ENCODE measurements at regions not wholly inside any gene's neighbourhood (a gene's known extent, or its start where the extent isn't known, plus 50 kb on each side); places are given as distances from the start of the nearest gene placed in this dataset.
A peak's percentile ranks its signal among the peaks of the same experiment; 100 is the strongest.

DNA sequence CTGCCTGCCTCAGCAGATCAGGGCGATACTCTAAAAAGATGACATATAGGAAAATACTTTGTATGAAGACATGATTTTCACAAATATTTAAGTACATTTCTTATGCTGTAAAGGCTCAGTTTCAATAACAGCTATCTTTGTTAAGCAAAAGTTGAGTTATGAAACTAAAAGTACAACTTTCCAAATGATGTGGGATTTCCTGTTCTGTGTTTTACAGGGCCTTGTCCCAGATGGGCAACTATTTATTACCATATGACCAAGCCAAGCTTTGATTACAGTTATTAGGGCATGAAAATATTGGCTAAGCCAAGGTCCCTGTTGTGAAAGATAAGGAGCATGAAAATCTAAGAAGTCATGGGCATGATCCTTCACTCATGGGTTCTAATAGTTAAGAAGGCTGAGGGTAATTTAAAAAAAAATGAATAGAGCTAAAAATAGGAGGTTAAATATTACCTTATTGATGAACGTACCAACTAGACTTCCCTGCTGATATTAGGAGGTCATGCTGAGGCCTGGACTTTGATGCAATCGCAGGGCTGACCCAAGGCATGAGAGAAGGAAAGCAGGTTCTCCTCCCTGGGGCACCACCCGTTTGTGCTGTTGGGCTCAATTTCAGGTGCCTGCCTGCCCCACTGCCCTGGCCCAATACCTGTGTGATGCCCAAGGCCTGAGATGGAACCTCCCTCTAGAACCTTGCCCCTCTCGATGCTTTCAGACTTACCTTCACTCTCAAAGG lies 294.4 kb upstream of the PRDM1 start:
- peak; percentile 5 for DNase-seq (ENCODE audit: low read depth)

- DNase-seq (ENCODE audit: low read depth) = no peak
These were observed 295.0 kb upstream of the PRDM1 start for GRCh38 chr6:105791179-105791578.

DNA sequence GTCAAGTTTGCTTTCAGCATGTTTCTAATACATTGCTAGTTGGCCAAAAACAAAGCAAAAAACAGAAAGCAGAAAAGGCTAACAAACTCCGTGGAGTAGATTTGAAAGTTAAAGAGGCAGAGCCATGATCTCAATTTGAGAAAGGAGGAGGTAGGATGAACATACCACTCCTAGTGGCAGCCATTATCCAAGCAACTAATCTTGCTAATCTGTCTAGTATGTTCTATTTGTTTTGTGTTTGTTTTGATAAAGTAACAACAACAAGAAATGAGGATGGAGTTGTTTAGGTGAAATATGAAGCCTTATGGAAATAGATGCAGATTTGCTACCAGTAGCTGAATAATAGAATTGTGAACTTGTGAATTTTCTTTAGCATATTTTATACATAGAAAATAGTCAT lies 295.5 kb upstream of the PRDM1 start:
- DNase-seq (ENCODE audit: low read depth) = no peak

- no peak for DNase-seq (ENCODE audit: low read depth)
These were observed 296.2 kb upstream of the PRDM1 start for GRCh38 chr6:105789935-105790334.

- DNase-seq (ENCODE audit: low read depth) = no peak
These were observed 298.4 kb upstream of the PRDM1 start for GRCh38 chr6:105787747-105788146.

- no peak for DNase-seq (ENCODE audit: low read depth)
These were observed 299.1 kb upstream of the PRDM1 start for GRCh38 chr6:105786890-105787655.

GRCh38 chr6:105786449-105786848 lies 299.7 kb upstream of the PRDM1 start:
- no peak for DNase-seq (ENCODE audit: low read depth)

DNA sequence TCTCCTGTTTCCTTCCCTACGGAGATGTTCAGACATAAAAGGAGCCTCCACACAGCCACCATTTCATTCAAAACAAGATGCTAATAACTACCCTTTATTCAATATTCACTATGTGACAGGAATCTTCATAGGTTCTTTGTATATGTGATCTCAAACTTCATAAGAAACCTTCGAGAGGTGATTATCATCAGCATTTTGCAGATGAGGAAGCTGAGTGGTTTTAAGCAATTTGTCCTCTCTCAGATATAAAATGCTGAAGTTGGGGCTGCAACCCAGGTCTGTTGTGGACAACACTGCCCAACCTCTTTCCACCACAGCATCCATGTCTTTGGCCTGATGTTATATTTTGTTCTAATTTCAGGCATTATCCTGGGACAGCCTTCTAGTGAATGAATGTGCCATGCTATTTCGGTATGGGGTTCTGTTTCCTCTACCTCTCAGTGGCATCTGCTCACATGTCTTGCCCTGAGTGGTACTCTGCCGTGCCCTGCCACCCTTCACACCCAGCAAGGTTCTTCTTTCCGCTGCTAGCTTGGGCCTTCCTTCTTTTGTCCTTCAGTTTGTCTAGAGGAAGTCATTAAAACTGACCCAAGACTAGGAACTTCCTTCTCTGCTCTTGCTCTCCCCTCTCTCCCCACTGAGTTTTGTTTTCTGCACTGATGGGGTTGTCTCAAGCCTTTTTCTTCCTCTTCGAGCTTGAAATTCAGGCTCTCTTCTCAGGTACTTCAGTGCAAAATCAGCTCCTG lies 300.9 kb upstream of the PRDM1 start:
- DNase-seq (ENCODE audit: low read depth) = no peak

DNA sequence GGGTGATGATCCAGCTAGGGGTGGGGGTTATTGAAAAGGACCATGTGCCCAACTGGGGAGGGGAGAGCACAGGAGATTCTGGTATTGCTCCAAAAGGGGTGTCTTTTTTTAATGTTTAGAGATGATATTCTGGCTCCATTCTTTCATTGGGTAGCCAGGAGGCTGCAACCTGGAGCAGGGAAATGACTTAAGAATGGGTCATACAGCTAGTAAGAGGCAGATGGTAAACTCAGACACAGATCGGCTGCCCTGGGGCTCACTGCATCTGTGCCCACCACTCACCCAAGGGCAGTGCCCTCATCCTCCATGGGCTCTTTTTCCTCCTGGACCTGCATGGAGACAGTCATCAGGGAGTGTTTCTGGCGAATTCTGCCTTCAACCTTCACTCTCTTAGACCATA lies 302.0 kb upstream of the PRDM1 start:
- no peak for DNase-seq (ENCODE audit: low read depth)

DNA sequence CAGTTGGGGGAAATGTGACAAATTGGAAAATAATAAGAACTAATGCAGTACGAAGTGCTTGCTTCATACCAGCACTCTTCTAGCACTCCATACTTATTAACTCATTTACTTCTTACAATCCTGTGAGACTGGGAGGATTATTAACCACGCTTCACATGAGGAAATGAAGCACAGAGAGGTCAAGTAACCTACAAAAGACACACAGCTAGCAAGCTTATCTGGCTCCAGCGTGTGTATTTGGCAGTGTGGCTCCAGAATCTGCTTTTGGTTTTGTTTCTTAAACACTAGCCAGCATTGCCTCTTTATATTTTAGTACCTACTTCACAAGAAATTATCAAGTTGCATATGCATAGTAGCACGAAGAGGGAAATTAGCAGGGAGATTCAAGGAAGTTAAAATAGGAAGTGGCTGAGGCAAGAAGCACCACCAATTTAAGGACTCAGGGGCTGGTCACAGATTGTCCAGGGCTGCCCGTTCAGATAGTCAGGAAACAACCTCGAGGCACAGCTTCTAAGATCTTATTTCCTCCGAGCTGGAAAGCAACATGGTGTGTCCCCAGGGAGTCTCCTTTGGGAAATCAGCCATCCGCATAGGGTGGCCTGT lies 302.7 kb upstream of the PRDM1 start:
- no peak for DNase-seq (ENCODE audit: low read depth)

DNA sequence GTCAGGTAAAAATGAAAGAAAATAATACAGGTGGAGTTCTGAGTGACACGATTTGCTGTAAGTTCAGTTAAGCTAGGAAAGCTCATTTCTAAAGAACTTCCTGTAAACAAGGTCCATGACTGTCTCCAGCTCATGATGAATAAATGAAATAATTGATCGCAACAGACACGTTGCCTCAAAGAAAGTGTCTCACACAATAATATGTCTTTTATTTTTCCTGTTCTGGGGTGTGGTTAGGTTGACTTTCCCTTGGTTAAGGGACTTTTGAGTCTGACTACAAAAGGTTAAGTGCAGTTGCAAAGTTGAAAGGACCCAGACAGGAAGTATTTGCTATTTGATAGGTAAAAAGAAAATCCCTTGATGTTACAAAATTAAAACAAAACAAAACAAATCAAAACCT lies 304.2 kb upstream of the PRDM1 start:
- DNase-seq (ENCODE audit: low read depth) = no peak

DNA sequence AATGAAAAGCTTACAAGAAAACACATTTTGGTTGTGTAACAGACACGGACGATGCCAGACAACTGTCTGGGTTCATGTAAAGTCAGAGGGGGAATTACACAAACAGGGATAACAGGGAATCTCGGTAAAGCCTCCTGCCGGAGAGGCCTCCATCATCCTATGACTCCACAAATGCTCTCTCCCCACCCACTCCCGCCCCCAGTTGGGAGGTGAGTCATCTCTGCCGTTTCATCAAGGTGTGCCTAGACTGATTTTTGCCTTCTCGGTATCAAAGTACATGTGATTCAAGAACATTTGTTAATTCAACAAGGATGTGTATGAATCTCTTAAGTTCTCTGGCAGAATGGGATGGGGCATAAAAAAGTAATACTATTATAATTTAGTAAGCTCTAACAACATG lies 304.9 kb upstream of the PRDM1 start:
- DNase-seq (ENCODE audit: low read depth) = no peak

- DNase-seq (ENCODE audit: low read depth) = no peak
These were observed 305.8 kb upstream of the PRDM1 start for GRCh38 chr6:105780146-105780860.

GRCh38 chr6:105779110-105779509 lies 307.0 kb upstream of the PRDM1 start:
- no peak for DNase-seq (ENCODE audit: low read depth)

DNA sequence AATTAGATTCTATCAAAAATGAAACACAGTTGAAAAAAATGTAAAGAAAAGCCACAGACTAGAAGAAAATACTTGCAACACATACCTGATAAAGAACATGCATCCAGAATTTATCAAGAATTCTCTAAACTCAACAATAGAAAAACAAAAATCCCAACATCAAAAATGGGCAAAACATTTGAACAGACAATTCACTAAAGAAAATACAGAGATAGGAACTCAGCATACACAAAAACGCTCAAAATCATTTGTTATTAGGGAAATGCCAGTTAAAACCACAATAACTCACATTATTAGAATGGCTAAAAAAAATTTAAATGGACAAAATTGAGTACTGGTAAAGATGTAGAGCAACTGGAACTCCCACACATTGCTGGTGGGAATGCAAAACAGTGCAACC lies 311.0 kb upstream of the PRDM1 start:
- no peak for DNase-seq (ENCODE audit: low read depth)

- no peak for DNase-seq (ENCODE audit: low read depth)
These were observed 311.9 kb upstream of the PRDM1 start for GRCh38 chr6:105774247-105774646.

- no peak for DNase-seq (ENCODE audit: low read depth)
These were observed 314.7 kb upstream of the PRDM1 start for GRCh38 chr6:105771313-105771970.

DNA sequence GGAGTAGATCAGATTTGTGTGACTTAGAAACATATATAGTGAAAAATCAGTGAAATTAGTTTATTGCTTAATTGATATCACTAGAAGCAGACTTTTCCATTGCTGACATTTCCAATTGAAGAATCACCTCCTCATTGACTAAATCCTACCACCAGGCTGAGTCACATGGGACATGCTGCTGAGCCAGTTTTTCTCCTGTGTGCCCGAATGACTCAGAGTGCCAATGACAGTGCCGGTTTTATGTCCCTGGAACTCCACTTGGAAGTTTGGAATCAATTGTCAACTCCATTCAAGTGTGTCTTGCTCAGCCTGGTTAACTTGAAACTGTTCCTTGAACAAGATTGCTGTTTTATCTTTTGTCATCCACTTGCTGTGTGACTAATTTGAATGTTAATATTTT lies 316.1 kb upstream of the PRDM1 start:
- DNase-seq (ENCODE audit: low read depth) = no peak

GRCh38 chr6:105769197-105769596 lies 316.9 kb upstream of the PRDM1 start:
- DNase-seq (ENCODE audit: low read depth) = no peak

DNA sequence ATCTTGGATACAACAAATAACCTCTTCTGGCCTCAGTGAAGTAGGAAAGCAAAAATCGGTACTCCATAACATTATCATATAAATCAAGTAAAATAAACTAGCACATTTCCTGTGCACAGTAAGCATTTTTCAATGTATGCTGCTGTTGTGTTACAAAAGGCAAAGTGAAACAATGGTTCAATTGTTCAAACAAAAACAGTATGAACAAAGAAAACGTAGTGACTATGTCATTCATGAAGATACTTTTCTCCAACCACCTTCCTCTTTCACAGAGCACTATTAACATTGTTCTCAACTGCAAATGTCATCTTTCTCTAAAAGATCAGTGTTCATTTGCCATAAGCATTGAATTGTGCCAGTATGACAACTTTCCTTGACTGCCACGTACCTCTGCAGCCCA lies 318.6 kb upstream of the PRDM1 start:
- no peak for DNase-seq (ENCODE audit: low read depth)

GRCh38 chr6:105765239-105765638 lies 320.9 kb upstream of the PRDM1 start:
- DNase-seq (ENCODE audit: low read depth) = no peak
